ENCODE measurements at regions not wholly inside any gene's neighbourhood (a gene's known extent, or its start where the extent isn't known, plus 50 kb on each side); places are given as distances from the start of the nearest gene placed in this dataset.
A peak's percentile ranks its signal among the peaks of the same experiment; 100 is the strongest.

GRCh38 chr12:13362260-13362841, 165.8 kb downstream of the EMP1 start:
- TF ChIP-seq CTCF (IDR thresholded peaks at IDR 0.05; ENCODE audit: low read length) (peak; percentile 92), EZH2phosphoT487 (IDR thresholded peaks at IDR 0.05; ENCODE audit: low read length) (no peak), EZH2 (optimal IDR thresholded peaks at IDR 0.05; ENCODE audit: low read depth, low read length) (no peak)

Measured in MM.1S (cell line).